GM12878 (cell line): ENCODE measurements at regions not wholly inside any gene's neighbourhood (a gene's known extent, or its start where the extent isn't known, plus 50 kb on each side); places are given as distances from the start of the nearest gene placed in this dataset.

ENCODE experiments used
- ATAC-seq: fragments of 200-7000 bp; cut with Tn5 transposase; 3 replicates; pipeline ENCODE4 v1.9.1; 2020; ENCODE audit warnings: mild to moderate bottlenecking, moderate library complexity
- BruUV-seq: library from RNA; stranded (reverse); fragments of 400-500 nt; replicated peaks from 2 replicates; lab custom pipeline; 2021; lab: Mats Ljungman, UMichigan
- CTCF ChIA-PET: fragments of 300-600 bp; sonication (Branson Sonifier 250); formaldehyde crosslinking; extraction: SDS; loops from one replicate; lab custom pipeline; 2021; ENCODE audit warnings: inconsistent platforms; lab: Yijun Ruan, JAX
- POLR2A ChIA-PET: fragments of 350-600 bp; formaldehyde crosslinking; extraction: SDS; loops from one replicate; lab custom pipeline; 2021; ENCODE audit warnings: inconsistent platforms; lab: Charles Lee
- RAD21 ChIA-PET: fragments of 300-600 bp; sonication (Branson Sonifier 250); formaldehyde crosslinking; loops from one replicate; lab custom pipeline; 2023; ENCODE audit warnings: antibody characterized with exemption; ENCODE audit not compliant: unreplicated experiment; lab: Charles Lee
- SMC1A ChIA-PET: fragments of 300-600 bp; sonication (Branson Sonifier 250); formaldehyde crosslinking; loops from one replicate; lab custom pipeline; 2023; ENCODE audit not compliant: unreplicated experiment, uncharacterized antibody; lab: Charles Lee
- DNase-seq: peaks from one replicate; pipeline ENCODE4 v3.0.0-alpha.2; 2011; ENCODE audit warnings: low read depth, low spot score
- FAIRE-seq: peaks from 3 replicates; lab custom pipeline; 2011; peaks lifted over from hg19 to GRCh38; lab: Jason Lieb, UNC
- H2AFZ ChIP-seq: 2 replicates; pipeline ENCODE4 v1.6.0; 2011; ENCODE audit warnings: low read depth, low read length, control low read depth; ENCODE audit not compliant: control insufficient read depth
- H3K27ac ChIP-seq: 2 replicates; pipeline ENCODE4 v1.5.1; 2011; ENCODE audit warnings: control low read depth; ENCODE audit not compliant: control insufficient read depth, insufficient read depth
- H3K27me3 ChIP-seq, 2 experiments: replicated peaks in 1 of 2; 2 replicates each; pipeline versions ENCODE4 v1.6.0 to v1.6.1; 2011; ENCODE audit warnings: low read length in 1 of 2; ENCODE audit not compliant: control insufficient read depth in 2 of 2, insufficient read depth in 2 of 2
- H3K36me3 ChIP-seq, 2 experiments: 2 replicates each; pipeline ENCODE4 v1.5.1; 2011; ENCODE audit warnings: low read length in 1 of 2; ENCODE audit not compliant: control insufficient read depth in 2 of 2, insufficient read depth in 2 of 2
- H3K4me1 ChIP-seq: 2 replicates; pipeline ENCODE4 v1.6.1; 2011; ENCODE audit warnings: mild to moderate bottlenecking, low read length, moderate library complexity, mixed read lengths; ENCODE audit not compliant: control insufficient read depth, insufficient read depth
- H3K4me2 ChIP-seq: 2 replicates; pipeline ENCODE4 v1.6.0; 2011; ENCODE audit warnings: control low read depth; ENCODE audit not compliant: control insufficient read depth, insufficient read depth
- H3K4me3 ChIP-seq: fragments of 200-600 bp; sonication (generic); 2 replicates; pipeline ENCODE4 v1.5.1; 2016
- H3K79me2 ChIP-seq: 2 replicates; pipeline ENCODE4 v1.6.0; 2011; ENCODE audit warnings: low read length; ENCODE audit not compliant: control insufficient read depth, insufficient read depth
- H3K9ac ChIP-seq: 2 replicates; pipeline ENCODE4 v1.8.0; 2011; ENCODE audit warnings: low read length, control low read depth, mixed read lengths; ENCODE audit not compliant: control insufficient read depth, insufficient read depth
- H3K9me3 ChIP-seq: replicated peaks from 3 replicates; pipeline ENCODE4 v1.5.1; 2011; ENCODE audit warnings: mild to moderate bottlenecking, low read length; ENCODE audit not compliant: control insufficient read depth, insufficient read depth
- H4K20me1 ChIP-seq: 2 replicates; pipeline ENCODE4 v1.6.0; 2011; ENCODE audit not compliant: control insufficient read depth, insufficient read depth
- BCL3 ChIP-seq: IDR thresholded peaks from 2 replicates; pipeline ENCODE4 v1.6.1; 2011; ENCODE audit warnings: borderline replicate concordance, low read depth, mild to moderate bottlenecking, moderate library complexity, low read length; ENCODE audit not compliant: insufficient read depth, poor library complexity, severe bottlenecking
- CBX3 ChIP-seq: fragments of 200-600 bp; sonication (generic); IDR thresholded peaks from 2 replicates; pipeline ENCODE4 v1.6.1; 2016; ENCODE audit warnings: low read depth, borderline replicate concordance
- GABPA ChIP-seq: IDR thresholded peaks from 2 replicates; pipeline ENCODE4 v1.6.1; 2014; ENCODE audit warnings: antibody characterized with exemption, low read depth, mild to moderate bottlenecking, inconsistent platforms
- NFYB ChIP-seq: IDR thresholded peaks from 2 replicates; pipeline ENCODE4 v1.6.1; 2011; ENCODE audit warnings: low read depth, mild to moderate bottlenecking, low read length, improper control_type of control experiment, moderate library complexity; ENCODE audit not compliant: insufficient read depth
- PAX5 ChIP-seq: IDR thresholded peaks from 2 replicates; pipeline ENCODE4 v1.6.1; 2011; ENCODE audit warnings: low read depth, low read length, borderline replicate concordance
- RAD21 ChIP-seq: IDR thresholded peaks from 2 replicates; pipeline ENCODE4 v1.6.1; 2011; ENCODE audit warnings: mild to moderate bottlenecking, low read depth, low read length, moderate library complexity; ENCODE audit not compliant: insufficient read depth
- RUNX3 ChIP-seq: IDR thresholded peaks from 2 replicates; pipeline ENCODE4 v1.6.1; 2012; ENCODE audit warnings: low read length, inconsistent platforms
- ZBTB40 ChIP-seq: fragments of 450-650 bp; IDR thresholded peaks from 2 replicates; pipeline ENCODE4 v1.6.1; 2016; ENCODE audit warnings: mild to moderate bottlenecking, moderate library complexity, borderline replicate concordance
- ZNF592 ChIP-seq: fragments of 450-650 bp; IDR thresholded peaks from 2 replicates; pipeline ENCODE4 v1.6.1; 2017; ENCODE audit warnings: mild to moderate bottlenecking, moderate library complexity
- WGBS: methylation state at CpG from one replicate; pipeline ENCODE4 v1.1.6; 2016; ENCODE audit warnings: low lambda C conversion rate; ENCODE audit not compliant: insufficient replicate concordance, insufficient coverage; ENCODE audit errors: missing lambda C conversion rate; 5-methylcytosine and 5-hydroxymethylcytosine counted together
- in situ Hi-C: fragments of 300-500 bp; cut with MboI; formaldehyde crosslinking; loops from 9 replicates; pipeline ENCODE4 v1.14.3; 2018; ENCODE audit warnings: mixed read lengths
- intact Hi-C: fragments of 100-400 bp; cut with micrococcal nuclease; formaldehyde crosslinking; loops from one replicate; pipeline ENCODE4 v1.14.2; 2022; ENCODE audit not compliant: unreplicated experiment

- no peaks in the 10 kb centered on the region for H3K36me3 ChIP-seq
- RAD21 ChIA-PET, result no interaction called here
- H3K9me3 ChIP-seq, result no peaks in the 10 kb centered on the region
- H3K27me3 ChIP-seq, result no peaks in the 10 kb centered on the region; a peak in 1 of 4 replicates
- no peak overlapping the region for H2AFZ ChIP-seq
- ATAC-seq (no peak), FAIRE-seq (no peak), DNase-seq (no peak)
- in situ Hi-C loops, result no loop called here
- H3K27ac ChIP-seq, result no peak overlapping the region
- TF ChIP-seq NFYB (no peak), RUNX3 (no peak), ZNF592 (no peak), GABPA (no peak), RAD21 (no peak), PAX5 (no peak), BCL3 (no peak), ZBTB40 (no peak), CBX3 (no peak)
- H4K20me1 ChIP-seq, result no peaks in the 10 kb centered on the region
- no peak overlapping the region for H3K4me2 ChIP-seq
- SMC1A ChIA-PET, result no interaction called here
- POLR2A ChIA-PET, result no interaction called here
- intact Hi-C loops, result no loop called here
- no TSS peak for BruUV-seq
- no peaks in the 10 kb centered on the region for H3K79me2 ChIP-seq
- 6% methylated on average over 1 of the region's 1 CpG for WGBS
- CTCF ChIA-PET, result no interaction called here
- H3K9ac ChIP-seq, result no peak overlapping the region
- H3K4me3 ChIP-seq, result no peak overlapping the region
- H3K4me1 ChIP-seq, result no peaks in the 10 kb centered on the region
Measured at GRCh38 chr12:76942267-76942666, 63.4 kb upstream of the CSRP2 start.
